Muscle of leg (tissue), 3 donors: ENCODE measurements at regions not wholly inside any gene's neighbourhood (a gene's known extent, or its start where the extent isn't known, plus 50 kb on each side); places are given as distances from the start of the nearest gene placed in this dataset.

Experiments
- DNase-seq: peaks from one replicate; pipeline ENCODE4 v3.0.0; 2013
- H3K27ac ChIP-seq: one replicate; pipeline ENCODE4 v1.5.1; 2013; ENCODE audit warnings: mild to moderate bottlenecking, low read length, control low read depth
- H3K27me3 ChIP-seq: one replicate; pipeline ENCODE4 v1.6.1; 2013; ENCODE audit warnings: low read length; ENCODE audit not compliant: control insufficient read depth, insufficient read depth
- H3K36me3 ChIP-seq: one replicate; pipeline ENCODE4 v1.6.1; 2013; ENCODE audit warnings: low read length; ENCODE audit not compliant: control insufficient read depth, insufficient read depth
- H3K4me1 ChIP-seq: one replicate; pipeline ENCODE4 v1.6.1; 2013; ENCODE audit warnings: low read length; ENCODE audit not compliant: control insufficient read depth, insufficient read depth
- H3K4me3 ChIP-seq: one replicate; pipeline ENCODE4 v1.5.1; 2013; ENCODE audit warnings: low read length, control low read depth
- H3K9me3 ChIP-seq: replicated peaks from 2 replicates; pipeline ENCODE4 v1.6.1; 2013; ENCODE audit warnings: low read depth, low read length; ENCODE audit not compliant: control insufficient read depth
- WGBS: methylation state at CpG from one replicate; pipeline ENCODE4 v1.1.5; 2013; ENCODE audit warnings: missing lambda C conversion rate; ENCODE audit not compliant: insufficient coverage; 5-methylcytosine and 5-hydroxymethylcytosine counted together

- H3K27ac ChIP-seq = no peak overlapping the region
These were observed 99.2 kb downstream of the SLC41A2 start for GRCh38 chr12:104858611-104859543.

GRCh38 chr12:104856531-104856930 lies 101.6 kb downstream of the SLC41A2 start:
- H3K4me3 ChIP-seq = no peak overlapping the region
- H3K9me3 ChIP-seq = no peaks in the 10 kb centered on the region
- no peaks in the 10 kb centered on the region for H3K36me3 ChIP-seq
- no peak overlapping the region for H3K27ac ChIP-seq
- H3K27me3 ChIP-seq = no peaks in the 10 kb centered on the region
- WGBS = 53% methylated on average over 1 of the region's 3 CpGs
- H3K4me1 ChIP-seq = no peaks in the 10 kb centered on the region
- DNase-seq = no peak

More at GRCh38 chr12:104858611-104859543, 99.2 kb downstream of the SLC41A2 start:
- H3K4me1 ChIP-seq = no peaks in the 10 kb centered on the region
- no peaks in the 10 kb centered on the region for H3K9me3 ChIP-seq
- no peak for DNase-seq
- no peaks in the 10 kb centered on the region for H3K27me3 ChIP-seq
- no peaks in the 10 kb centered on the region for H3K36me3 ChIP-seq
- H3K4me3 ChIP-seq = no peak overlapping the region
- WGBS = no CpG with 5 or more reads among the region's 4 CpGs

- Histone ChIP-seq H3K36me3 (no peaks in the 10 kb centered on the region), H3K9me3 (no peaks in the 10 kb centered on the region), H3K4me1 (no peaks in the 10 kb centered on the region), H3K27ac (no peak overlapping the region), H3K27me3 (no peaks in the 10 kb centered on the region), H3K4me3 (no peak overlapping the region)
- no peak for DNase-seq
- 88% methylated on average over 4 of the region's 6 CpGs for WGBS
These were observed 102.5 kb downstream of the SLC41A2 start for GRCh38 chr12:104855599-104855998.

- Histone ChIP-seq H3K9me3 (no peaks in the 10 kb centered on the region), H3K36me3 (no peaks in the 10 kb centered on the region), H3K4me3 (no peak overlapping the region), H3K27me3 (no peaks in the 10 kb centered on the region), H3K27ac (no peak overlapping the region), H3K4me1 (no peaks in the 10 kb centered on the region)
- no peak for DNase-seq
- no CpG with 5 or more reads among the region's 2 CpGs for WGBS
These were observed 105.2 kb downstream of the SLC41A2 start for GRCh38 chr12:104852896-104853295.

GRCh38 chr12:104852102-104852501 lies 106.0 kb downstream of the SLC41A2 start:
- WGBS = no CpG with 5 or more reads among the region's 2 CpGs
- no peaks in the 10 kb centered on the region for H3K27me3 ChIP-seq
- H3K4me3 ChIP-seq = no peak overlapping the region
- no peaks in the 10 kb centered on the region for H3K36me3 ChIP-seq
- no peak overlapping the region for H3K27ac ChIP-seq
- no peaks in the 10 kb centered on the region for H3K4me1 ChIP-seq
- DNase-seq = no peak
- H3K9me3 ChIP-seq = no peaks in the 10 kb centered on the region

GRCh38 chr12:104850781-104851180 lies 107.3 kb downstream of the SLC41A2 start:
- Histone ChIP-seq H3K4me3 (no peak overlapping the region), H3K36me3 (no peaks in the 10 kb centered on the region), H3K9me3 (no peaks in the 10 kb centered on the region), H3K4me1 (no peaks in the 10 kb centered on the region), H3K27me3 (no peaks in the 10 kb centered on the region), H3K27ac (no peak overlapping the region)
- no peak for DNase-seq

GRCh38 chr12:104846056-104846767 lies 111.9 kb downstream of the SLC41A2 start:
- Histone ChIP-seq H3K4me3 (no peak overlapping the region), H3K4me1 (no peaks in the 10 kb centered on the region), H3K27ac (no peak overlapping the region), H3K9me3 (no peaks in the 10 kb centered on the region), H3K36me3 (no peaks in the 10 kb centered on the region), H3K27me3 (no peaks in the 10 kb centered on the region)
- DNase-seq = no peak
- no CpG with 5 or more reads among the region's 2 CpGs for WGBS

- no peak overlapping the region for H3K4me3 ChIP-seq
- no peaks in the 10 kb centered on the region for H3K27me3 ChIP-seq
- WGBS = no CpG with 5 or more reads among the region's 1 CpG
- no peak overlapping the region for H3K27ac ChIP-seq
- no peak for DNase-seq
- no peaks in the 10 kb centered on the region for H3K36me3 ChIP-seq
- H3K9me3 ChIP-seq = no peaks in the 10 kb centered on the region
- H3K4me1 ChIP-seq = no peaks in the 10 kb centered on the region
These were observed 114.0 kb downstream of the SLC41A2 start for GRCh38 chr12:104844123-104844522.

GRCh38 chr12:104840262-104840661 lies 117.8 kb downstream of the SLC41A2 start:
- no peak overlapping the region for H3K4me3 ChIP-seq
- WGBS = no CpG with 5 or more reads among the region's 1 CpG
- no peaks in the 10 kb centered on the region for H3K4me1 ChIP-seq

GRCh38 chr12:104835317-104835716 lies 122.8 kb downstream of the SLC41A2 start:
- no peaks in the 10 kb centered on the region for H3K9me3 ChIP-seq
- H3K4me1 ChIP-seq = no peaks in the 10 kb centered on the region
- H3K27ac ChIP-seq = no peak overlapping the region
- no peak overlapping the region for H3K4me3 ChIP-seq
- H3K27me3 ChIP-seq = no peaks in the 10 kb centered on the region
- 81% methylated on average over 2 of the region's 2 CpGs for WGBS
- no peaks in the 10 kb centered on the region for H3K36me3 ChIP-seq
- no peak for DNase-seq

More at GRCh38 chr12:104840262-104840661, 117.8 kb downstream of the SLC41A2 start:
- no peak for DNase-seq
- Histone ChIP-seq H3K36me3 (no peaks in the 10 kb centered on the region), H3K9me3 (no peaks in the 10 kb centered on the region), H3K27ac (no peak overlapping the region), H3K27me3 (no peaks in the 10 kb centered on the region)
